ENCODE measurements at regions not wholly inside any gene's neighbourhood (a gene's known extent, or its start where the extent isn't known, plus 50 kb on each side); places are given as distances from the start of the nearest gene placed in this dataset.

DNA sequence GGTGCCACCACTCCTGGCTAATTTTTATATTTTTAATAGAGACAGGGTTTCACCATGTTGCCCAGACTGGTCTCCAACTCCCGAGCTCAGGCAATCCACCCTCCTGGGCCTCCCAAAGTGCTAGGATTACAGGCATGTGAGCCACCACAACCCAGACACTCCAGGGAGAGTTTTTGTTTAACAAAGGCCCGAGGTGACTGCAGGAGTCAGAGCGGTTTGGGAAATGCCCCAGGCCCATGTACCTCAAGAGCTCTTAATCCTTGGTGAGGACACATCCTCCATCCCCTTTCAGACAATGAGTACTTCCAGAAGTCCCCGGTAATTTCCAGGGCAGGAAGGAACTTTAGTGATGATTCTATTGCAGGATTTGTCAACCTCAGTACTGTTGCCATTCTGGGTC is 176.0 kb downstream of the ESRRB start:
- Mint-ChIP-seq H3K27ac (ENCODE audit: low read depth) (no peak overlapping the region), H3K4me1 (no peaks in the 10 kb centered on the region), H3K27me3 (peaks cover 33% of the 10 kb centered on the region), H3K4me3 (no peak overlapping the region), H3K36me3 (ENCODE audit: insufficient read depth) (no peaks in the 10 kb centered on the region), H3K9me3 (no peaks in the 10 kb centered on the region)
- DNase-seq (ENCODE audit: low spot score in 2 of 2) = no peak
- no peak for ATAC-seq (replicated peaks; ENCODE audit: extremely low read depth, poor library complexity, severe bottlenecking)

DNA sequence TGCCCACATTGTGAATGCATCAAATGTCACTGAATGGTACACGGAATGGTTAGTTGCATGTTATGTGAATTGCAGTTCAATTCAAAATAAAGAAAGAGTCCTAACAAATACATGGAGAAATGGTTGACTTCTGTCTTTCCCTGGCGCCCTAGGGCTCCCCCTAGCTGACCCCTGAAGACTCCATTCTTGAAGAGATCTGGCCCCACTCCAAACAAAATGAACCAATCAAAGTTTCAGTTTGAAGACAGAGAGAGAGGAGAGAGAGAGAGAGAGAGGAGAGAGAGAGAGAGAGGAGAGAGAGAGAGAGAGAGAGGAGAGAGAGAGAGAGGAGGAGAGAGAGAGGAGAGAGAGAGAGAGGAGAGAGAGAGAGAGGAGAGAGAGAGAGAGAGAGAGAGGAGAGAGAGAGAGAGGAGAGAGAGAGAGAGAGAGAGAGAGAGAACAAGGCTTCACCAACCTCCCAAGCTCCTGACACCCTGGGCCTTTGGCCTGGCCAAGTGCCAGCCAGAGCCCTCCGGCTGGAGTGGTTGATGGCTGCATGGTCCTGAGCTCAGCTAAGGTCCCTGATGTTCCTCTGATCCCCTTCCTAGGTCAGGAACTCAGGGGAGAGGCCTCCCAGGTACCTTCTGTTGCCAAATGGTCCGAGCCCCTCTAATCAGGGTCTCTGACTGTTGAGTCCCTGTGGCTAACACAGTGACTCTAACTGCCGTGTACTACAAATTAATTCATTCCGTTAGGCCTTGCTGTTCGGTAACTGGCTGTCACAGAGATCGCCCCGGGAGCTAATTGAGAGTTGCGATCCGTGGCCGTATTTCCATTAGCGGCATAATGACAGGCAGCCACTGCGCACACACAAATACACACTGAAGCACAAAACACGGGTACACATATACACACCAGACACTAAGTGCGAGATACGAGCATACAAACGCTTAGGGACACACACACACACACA is 188.8 kb downstream of the ESRRB start:
- no peak overlapping the region for H3K4me3 Mint-ChIP-seq
- no peak overlapping the region for H3K27ac Mint-ChIP-seq (ENCODE audit: low read depth)
- no peaks in the 10 kb centered on the region for H3K9me3 Mint-ChIP-seq
- ATAC-seq (replicated peaks; ENCODE audit: extremely low read depth, poor library complexity, severe bottlenecking) (no peak), DNase-seq (ENCODE audit: low spot score in 2 of 2) (no peak)
- H3K27me3 Mint-ChIP-seq = peaks cover 23% of the 10 kb centered on the region
- H3K36me3 Mint-ChIP-seq (ENCODE audit: insufficient read depth) = peaks cover 2% of the 10 kb centered on the region
- peaks cover 5% of the 10 kb centered on the region for H3K4me1 Mint-ChIP-seq

DNA sequence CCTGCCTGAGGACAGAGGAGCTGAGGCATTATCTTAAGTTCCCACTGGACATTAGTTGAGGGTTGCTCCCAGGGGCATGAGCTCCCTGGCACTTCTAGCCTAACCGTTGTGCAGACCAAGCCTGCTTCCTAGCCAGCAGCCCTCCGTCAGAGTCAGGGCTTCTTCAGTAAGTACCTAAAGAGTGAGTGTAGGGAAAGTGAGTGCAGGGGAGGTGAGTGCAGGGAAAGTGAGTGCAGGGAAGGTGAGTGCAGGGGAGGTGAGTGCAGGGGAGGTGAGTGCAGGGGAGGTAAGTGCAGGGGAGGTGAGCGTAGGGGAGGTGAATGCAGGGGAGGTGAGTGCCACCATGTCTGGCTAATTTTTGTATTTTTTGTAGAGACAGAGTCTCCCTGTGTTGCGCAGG is 190.5 kb downstream of the ESRRB start:
- DNase-seq (ENCODE audit: low spot score in 2 of 2) = no peak
- Mint-ChIP-seq H3K9me3 (no peaks in the 10 kb centered on the region), H3K4me1 (peaks cover under 1% of the 10 kb centered on the region), H3K36me3 (ENCODE audit: insufficient read depth) (peaks cover 2% of the 10 kb centered on the region), H3K27ac (ENCODE audit: low read depth) (no peak overlapping the region), H3K4me3 (no peak overlapping the region), H3K27me3 (peaks cover 14% of the 10 kb centered on the region)
- ATAC-seq (replicated peaks; ENCODE audit: extremely low read depth, poor library complexity, severe bottlenecking) = no peak

DNA sequence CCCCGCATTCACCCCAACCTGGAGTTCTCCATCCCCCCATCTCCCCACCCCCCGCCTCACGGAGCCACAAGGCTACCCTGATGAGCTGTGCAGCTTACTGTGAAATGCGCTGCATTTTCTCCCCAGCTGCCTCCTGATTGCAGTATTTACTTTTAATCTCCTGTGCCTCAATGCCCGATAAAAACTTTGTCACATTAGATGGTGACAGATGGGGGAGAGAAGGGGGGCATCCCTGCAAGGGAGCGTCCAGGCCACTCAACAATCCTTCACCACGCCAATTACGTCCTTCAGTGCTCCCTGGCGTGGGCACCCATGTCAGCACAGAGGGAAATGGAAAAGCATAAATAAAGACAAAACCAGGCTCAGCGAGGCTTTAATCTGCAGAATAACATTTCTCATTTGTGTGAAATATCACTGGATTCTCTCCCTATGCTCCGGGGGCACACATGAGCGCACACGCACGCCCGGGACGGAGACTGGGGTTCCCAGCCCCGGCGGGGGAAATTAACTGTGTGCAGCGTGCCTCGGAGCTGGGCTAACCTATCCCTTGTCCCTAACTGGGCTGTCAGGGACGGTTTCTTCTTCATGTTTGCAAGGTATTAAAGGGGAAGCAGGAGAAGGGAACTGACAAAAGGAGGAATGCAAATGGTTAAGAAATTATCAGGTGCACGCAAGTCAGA is 186.7 kb upstream of the VASH1 start:
- no peak overlapping the region for H3K27ac Mint-ChIP-seq (ENCODE audit: low read depth)
- H3K9me3 Mint-ChIP-seq = peaks cover 4% of the 10 kb centered on the region
- ATAC-seq (replicated peaks; ENCODE audit: extremely low read depth, poor library complexity, severe bottlenecking) (no peak), DNase-seq (ENCODE audit: low spot score in 2 of 2) (no peak)
- H3K27me3 Mint-ChIP-seq = peaks cover 35% of the 10 kb centered on the region
- no peaks in the 10 kb centered on the region for H3K4me1 Mint-ChIP-seq
- H3K36me3 Mint-ChIP-seq (ENCODE audit: insufficient read depth) = no peaks in the 10 kb centered on the region
- H3K4me3 Mint-ChIP-seq = no peak overlapping the region

DNA sequence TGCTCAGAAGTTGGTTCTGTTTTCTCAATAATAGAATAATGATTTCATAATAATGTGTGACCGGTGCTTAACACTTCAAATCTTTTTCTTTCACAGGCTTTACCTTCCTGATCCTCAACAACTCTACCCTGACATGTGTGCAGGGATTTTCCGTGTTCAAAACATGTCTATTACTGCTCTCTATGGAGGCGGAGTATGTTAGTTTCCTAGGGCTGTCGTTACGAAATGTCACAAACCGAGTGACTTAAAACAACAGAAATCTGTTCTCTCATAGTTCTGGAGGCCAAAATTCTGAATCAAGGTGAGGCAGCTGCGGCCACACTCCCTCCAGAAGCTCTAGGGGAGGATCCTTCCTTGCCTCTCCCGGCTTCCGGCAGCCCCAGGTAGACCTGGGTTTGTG is 186.2 kb upstream of the VASH1 start:
- Mint-ChIP-seq H3K9me3 (peaks cover 4% of the 10 kb centered on the region), H3K4me3 (no peak overlapping the region), H3K4me1 (no peaks in the 10 kb centered on the region), H3K27ac (ENCODE audit: low read depth) (no peak overlapping the region), H3K27me3 (peaks cover 35% of the 10 kb centered on the region), H3K36me3 (ENCODE audit: insufficient read depth) (no peaks in the 10 kb centered on the region)
- ATAC-seq (replicated peaks; ENCODE audit: extremely low read depth, poor library complexity, severe bottlenecking) (no peak), DNase-seq (ENCODE audit: low spot score in 2 of 2) (no peak)

DNA sequence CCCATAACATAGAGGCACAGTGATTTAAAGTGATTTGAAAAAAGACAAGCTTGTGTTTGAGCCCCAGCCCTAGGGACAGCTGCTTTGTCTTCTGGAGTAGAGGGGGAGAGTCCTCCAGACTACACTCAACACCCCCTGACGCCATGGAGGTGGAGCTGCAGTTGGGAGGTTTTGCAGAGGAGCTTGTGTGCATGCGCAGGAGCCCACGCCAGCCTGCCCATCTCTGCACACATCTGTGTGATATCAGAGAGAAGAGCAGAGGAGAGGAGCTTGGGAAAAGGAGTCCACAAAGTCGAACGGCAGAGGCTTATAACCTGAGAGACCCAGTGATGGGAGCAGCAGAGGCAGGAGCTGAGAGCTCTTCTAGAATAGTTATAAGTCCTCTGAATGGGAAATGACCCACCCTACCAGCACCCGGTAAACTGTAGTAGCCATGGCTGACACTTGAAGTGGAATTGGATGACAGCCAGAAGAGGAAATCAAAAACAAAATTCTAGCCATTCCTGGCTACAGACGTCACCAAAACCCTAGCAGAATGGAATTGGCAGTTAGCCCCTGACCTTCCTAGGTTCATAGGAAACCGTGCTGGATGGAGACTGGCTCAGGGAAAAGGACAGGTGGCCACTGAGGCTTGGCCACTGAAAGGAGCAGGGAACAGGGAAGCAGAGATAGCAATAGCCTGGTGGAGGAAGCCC is 185.1 kb upstream of the VASH1 start:
- no peak for ATAC-seq (replicated peaks; ENCODE audit: extremely low read depth, poor library complexity, severe bottlenecking)
- H3K36me3 Mint-ChIP-seq (ENCODE audit: insufficient read depth) = no peaks in the 10 kb centered on the region

DNA sequence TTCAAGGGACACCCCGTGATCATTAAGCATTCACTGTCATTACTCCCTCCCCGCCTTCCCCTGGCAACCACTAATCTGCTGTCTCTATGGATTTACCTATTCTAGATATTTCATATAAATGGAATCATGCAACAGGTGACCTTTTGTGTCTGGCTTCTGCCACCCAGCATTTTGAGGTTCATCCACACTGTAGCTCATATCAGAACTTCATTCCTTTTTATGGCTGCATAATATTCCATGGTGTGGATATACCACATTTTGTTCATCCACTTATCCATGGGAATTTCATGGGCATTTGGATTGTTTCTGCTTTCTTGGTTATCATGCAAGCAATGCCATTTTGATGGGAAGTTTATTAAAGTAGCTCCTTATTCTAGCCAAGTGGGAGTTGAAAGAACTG is 184.2 kb upstream of the VASH1 start:
- no peak overlapping the region for H3K4me3 Mint-ChIP-seq
- H3K27me3 Mint-ChIP-seq = peaks cover 35% of the 10 kb centered on the region
- DNase-seq (ENCODE audit: low spot score in 2 of 2) (no peak), ATAC-seq (replicated peaks; ENCODE audit: extremely low read depth, poor library complexity, severe bottlenecking) (no peak)
- H3K9me3 Mint-ChIP-seq = peaks cover 4% of the 10 kb centered on the region
- H3K27ac Mint-ChIP-seq (ENCODE audit: low read depth) = no peak overlapping the region
- no peaks in the 10 kb centered on the region for H3K4me1 Mint-ChIP-seq
- no peaks in the 10 kb centered on the region for H3K36me3 Mint-ChIP-seq (ENCODE audit: insufficient read depth)

More for the DNA sequence above, 185.1 kb upstream of the VASH1 start:
- H3K4me3 Mint-ChIP-seq = no peak overlapping the region
- H3K27me3 Mint-ChIP-seq = peaks cover 35% of the 10 kb centered on the region
- H3K27ac Mint-ChIP-seq (ENCODE audit: low read depth) = no peak overlapping the region
- H3K4me1 Mint-ChIP-seq = no peaks in the 10 kb centered on the region
- DNase-seq (ENCODE audit: low spot score in 2 of 2) = no peak
- peaks cover 4% of the 10 kb centered on the region for H3K9me3 Mint-ChIP-seq

DNA sequence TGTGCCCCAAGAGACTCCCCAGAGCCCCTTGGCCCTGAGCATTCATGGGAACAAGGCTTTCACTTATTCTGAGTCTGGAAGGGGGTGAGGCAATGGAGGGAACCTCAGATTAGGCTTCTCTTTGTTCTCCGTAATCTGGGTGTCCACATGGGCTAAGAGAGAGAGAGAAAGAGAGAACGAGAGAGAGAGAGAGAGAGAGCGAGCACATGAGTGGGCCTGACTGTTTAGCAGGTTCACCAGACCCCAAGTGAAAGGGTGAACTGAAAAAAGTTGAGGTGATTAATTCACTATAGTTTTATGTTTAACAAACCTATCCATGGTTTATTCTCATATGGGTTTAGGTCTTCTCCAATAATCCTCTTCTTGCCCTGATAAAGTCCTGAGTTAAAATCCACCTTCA is 183.4 kb upstream of the VASH1 start:
- Mint-ChIP-seq H3K4me1 (no peaks in the 10 kb centered on the region), H3K9me3 (peaks cover 4% of the 10 kb centered on the region), H3K27me3 (peaks cover 35% of the 10 kb centered on the region), H3K27ac (ENCODE audit: low read depth) (no peak overlapping the region), H3K36me3 (ENCODE audit: insufficient read depth) (no peaks in the 10 kb centered on the region), H3K4me3 (no peak overlapping the region)
- ATAC-seq (replicated peaks; ENCODE audit: extremely low read depth, poor library complexity, severe bottlenecking) (no peak), DNase-seq (ENCODE audit: low spot score in 2 of 2) (no peak)

DNA sequence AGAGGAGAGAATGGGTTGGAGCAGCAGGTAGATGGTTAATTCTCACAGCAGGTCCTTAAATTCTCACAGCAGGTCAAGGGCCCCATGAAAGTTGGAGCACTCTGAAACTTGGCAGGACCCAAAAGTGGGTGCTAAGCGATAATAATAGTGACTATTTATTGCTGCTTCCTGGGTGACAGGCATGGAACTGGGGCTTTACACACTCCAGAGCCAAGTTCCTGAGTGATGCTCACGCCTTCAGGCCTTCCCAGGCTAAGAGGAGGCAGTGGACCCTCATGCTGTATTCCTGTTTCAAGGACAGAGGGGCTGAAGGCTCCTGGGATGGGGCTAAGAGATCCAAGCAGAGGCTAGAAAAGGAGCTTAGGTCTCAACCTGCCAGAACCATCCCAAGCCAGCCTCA is 180.9 kb upstream of the VASH1 start:
- Mint-ChIP-seq H3K4me1 (peaks cover 6% of the 10 kb centered on the region), H3K27ac (ENCODE audit: low read depth) (no peak overlapping the region), H3K4me3 (no peak overlapping the region), H3K36me3 (ENCODE audit: insufficient read depth) (peaks cover 2% of the 10 kb centered on the region), H3K27me3 (peaks cover 37% of the 10 kb centered on the region), H3K9me3 (peaks cover 4% of the 10 kb centered on the region)
- DNase-seq (ENCODE audit: low spot score in 2 of 2) = no peak
- ATAC-seq (replicated peaks; ENCODE audit: extremely low read depth, poor library complexity, severe bottlenecking) = no peak

DNA sequence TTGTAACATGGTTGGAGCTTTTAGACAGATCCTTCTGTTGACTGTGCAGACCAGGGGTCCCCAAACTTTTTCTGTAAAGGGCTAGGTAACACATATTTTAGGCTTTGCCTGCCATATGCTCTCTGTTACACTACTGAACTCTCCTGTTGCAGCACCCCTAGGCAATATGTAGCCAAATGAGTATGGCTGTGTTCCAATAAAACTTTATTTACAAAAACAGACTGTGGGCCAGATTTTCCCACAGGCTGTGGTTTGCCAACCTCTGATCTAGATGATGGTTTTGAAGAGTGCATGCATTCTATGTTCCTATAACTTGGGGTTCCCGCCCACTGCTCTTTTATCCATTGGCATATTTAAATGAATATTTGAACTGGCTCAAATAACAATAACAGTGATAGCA is 180.3 kb upstream of the VASH1 start:
- peaks cover 38% of the 10 kb centered on the region for H3K27me3 Mint-ChIP-seq
- DNase-seq (ENCODE audit: low spot score in 2 of 2) (no peak), ATAC-seq (replicated peaks; ENCODE audit: extremely low read depth, poor library complexity, severe bottlenecking) (no peak)
- no peak overlapping the region for H3K4me3 Mint-ChIP-seq
- peaks cover 4% of the 10 kb centered on the region for H3K9me3 Mint-ChIP-seq
- H3K27ac Mint-ChIP-seq (ENCODE audit: low read depth) = no peak overlapping the region
- H3K36me3 Mint-ChIP-seq (ENCODE audit: insufficient read depth) = peaks cover 2% of the 10 kb centered on the region
- H3K4me1 Mint-ChIP-seq = peaks cover 6% of the 10 kb centered on the region

DNA sequence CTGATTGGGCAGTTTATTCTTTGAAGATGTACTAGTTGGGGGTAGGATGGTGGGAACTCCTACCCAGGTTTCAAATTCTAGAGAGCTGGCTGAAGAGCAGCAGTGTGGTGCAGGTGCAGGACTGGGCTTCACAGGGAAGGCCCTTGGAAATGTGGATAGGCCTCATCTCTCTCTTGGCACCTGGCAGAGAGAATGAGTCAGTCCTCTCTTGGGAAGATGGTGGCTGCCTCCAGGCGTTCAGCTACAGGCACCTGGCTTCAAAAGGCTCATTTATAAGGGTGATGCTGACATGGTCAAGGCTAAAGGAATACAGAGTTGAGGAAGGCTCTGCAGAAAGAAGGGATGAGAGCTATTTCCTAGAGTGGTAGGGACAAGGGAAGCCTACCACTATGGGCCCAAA is 179.7 kb upstream of the VASH1 start:
- no peak for ATAC-seq (replicated peaks; ENCODE audit: extremely low read depth, poor library complexity, severe bottlenecking)
- no peak overlapping the region for H3K27ac Mint-ChIP-seq (ENCODE audit: low read depth)
- peaks cover 2% of the 10 kb centered on the region for H3K36me3 Mint-ChIP-seq (ENCODE audit: insufficient read depth)
- DNase-seq (ENCODE audit: low spot score in 2 of 2) = no peak
- no peak overlapping the region for H3K4me3 Mint-ChIP-seq
- peaks cover 6% of the 10 kb centered on the region for H3K4me1 Mint-ChIP-seq
- peaks cover 4% of the 10 kb centered on the region for H3K9me3 Mint-ChIP-seq
- H3K27me3 Mint-ChIP-seq = peaks cover 33% of the 10 kb centered on the region

DNA sequence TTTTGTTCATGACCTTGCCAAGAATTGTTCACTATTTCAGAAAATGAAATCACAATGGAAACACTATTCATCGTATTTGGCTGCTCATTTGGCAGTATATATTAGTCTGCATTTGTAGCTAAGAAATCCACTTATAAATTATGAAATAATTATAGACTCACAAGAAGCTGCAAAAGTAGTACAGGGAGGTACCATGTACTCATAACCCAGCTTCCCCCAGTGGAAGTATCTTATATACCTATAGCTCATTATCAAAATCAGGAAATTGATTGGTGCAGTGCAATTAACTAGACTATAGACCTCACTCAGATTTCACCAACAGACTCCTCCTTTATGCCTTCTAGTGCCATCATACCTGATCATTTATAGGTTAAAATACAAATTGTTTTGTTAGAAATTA is 178.8 kb upstream of the VASH1 start:
- Mint-ChIP-seq H3K27me3 (peaks cover 25% of the 10 kb centered on the region), H3K4me3 (no peak overlapping the region), H3K36me3 (ENCODE audit: insufficient read depth) (peaks cover 2% of the 10 kb centered on the region), H3K27ac (ENCODE audit: low read depth) (no peak overlapping the region), H3K4me1 (peaks cover 6% of the 10 kb centered on the region), H3K9me3 (peaks cover under 1% of the 10 kb centered on the region)
- ATAC-seq (replicated peaks; ENCODE audit: extremely low read depth, poor library complexity, severe bottlenecking) (no peak), DNase-seq (ENCODE audit: low spot score in 2 of 2) (no peak)
